ENCODE measurements at regions not wholly inside any gene's neighbourhood (a gene's known extent, or its start where the extent isn't known, plus 50 kb on each side); places are given as distances from the start of the nearest gene placed in this dataset.

DNA sequence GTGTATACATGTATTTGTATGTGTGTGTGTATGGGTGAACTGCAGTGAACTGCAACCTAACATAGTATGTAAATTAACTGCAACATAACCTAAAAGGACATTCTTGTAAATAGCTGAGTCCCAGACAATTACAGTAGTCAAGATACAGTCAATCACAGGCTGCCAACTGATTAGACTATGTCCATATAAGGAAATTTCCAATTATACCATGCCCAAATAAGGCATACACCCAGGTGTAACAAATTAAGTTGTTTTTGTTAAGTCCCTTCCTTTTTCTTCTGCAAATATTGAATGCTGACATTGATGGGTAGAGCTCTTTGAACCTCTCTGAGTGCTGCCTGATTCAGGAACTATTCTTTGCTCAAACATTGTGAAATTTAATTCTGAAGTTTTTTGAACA lies 594.6 kb upstream of the FAM174A start:
- intact Hi-C loops (cut with DNase I) = no loop called here
- no peak for DNase-seq (ENCODE audit: low spot score)

DNA sequence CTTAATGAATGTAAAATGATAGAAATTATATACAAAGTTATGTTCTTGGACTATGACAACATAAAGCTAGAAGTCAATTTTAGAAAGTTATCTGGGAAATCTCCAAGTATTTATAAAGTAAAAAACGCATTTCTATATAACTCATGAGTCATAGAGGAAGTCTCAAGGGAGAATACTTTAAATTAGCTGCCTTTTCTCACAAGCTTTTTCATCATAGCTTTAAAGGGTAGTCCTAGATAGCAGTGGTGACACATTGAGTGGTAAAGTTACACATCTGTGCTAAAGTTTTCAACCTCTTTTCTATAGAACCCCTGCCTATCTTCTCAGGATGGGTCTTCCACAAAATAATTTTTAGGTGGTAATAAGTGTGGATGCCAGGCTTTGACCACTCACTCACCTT lies 598.3 kb upstream of the FAM174A start:
- intact Hi-C loops (cut with DNase I) = no loop called here
- DNase-seq (ENCODE audit: low spot score) = no peak

DNA sequence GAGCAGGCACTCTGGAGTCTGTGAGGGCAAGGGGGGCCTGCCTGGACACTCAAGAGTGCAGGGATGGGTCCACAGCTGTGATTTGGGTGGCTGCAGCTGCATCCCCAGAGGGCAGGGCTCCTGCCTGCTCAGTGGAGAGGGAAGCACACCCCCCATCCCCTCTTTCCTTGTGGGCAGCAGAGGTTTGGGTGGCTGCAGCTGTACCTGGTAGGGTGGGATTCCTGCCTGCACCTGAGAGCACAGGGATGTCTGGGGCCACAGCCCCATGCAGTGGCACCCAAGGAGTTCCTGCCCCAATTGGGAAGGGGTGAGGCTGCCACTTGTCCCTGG lies 605.4 kb upstream of the FAM174A start:
- intact Hi-C loops (cut with DNase I) = no loop called here
- DNase-seq (ENCODE audit: low spot score) = no peak

DNA sequence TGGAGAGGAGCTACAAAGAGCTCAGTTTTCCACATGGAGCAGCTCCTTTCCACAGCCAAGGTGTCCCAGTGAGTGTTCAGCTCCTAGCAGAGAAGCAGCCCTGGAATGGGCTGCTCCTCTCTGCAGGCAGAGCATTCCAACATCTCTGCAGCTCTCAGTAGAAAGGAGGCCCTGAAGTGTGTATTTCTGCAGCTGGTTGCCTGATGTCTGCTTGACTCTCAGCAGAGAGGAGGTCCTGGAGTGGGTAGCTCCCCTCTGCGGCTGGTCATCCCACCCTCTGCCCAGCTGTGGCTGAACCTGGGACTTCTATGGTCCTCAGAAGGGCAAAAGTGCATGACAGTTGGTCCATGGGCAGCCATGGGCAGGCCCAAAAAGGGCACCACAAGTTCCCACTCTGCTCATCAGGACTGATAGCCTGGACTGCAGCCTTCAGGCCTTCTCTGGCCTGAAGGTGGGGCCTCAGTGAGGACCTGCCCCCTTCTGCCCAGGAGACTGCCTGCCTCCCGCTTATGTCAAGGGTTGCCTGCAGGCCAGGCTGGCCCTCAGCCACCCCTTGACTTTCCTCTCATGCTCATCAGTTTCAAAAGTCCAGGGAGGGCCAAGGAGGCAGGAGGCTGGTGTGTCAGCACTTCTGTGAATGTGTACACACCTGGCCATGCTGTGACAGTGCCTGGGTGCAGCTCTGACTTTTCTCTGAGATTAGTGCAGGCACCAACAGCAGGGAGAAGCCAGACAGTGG lies 605.9 kb upstream of the FAM174A start:
- DNase-seq (ENCODE audit: low spot score) = no peak
- intact Hi-C loops (cut with DNase I) = no loop called here

DNA sequence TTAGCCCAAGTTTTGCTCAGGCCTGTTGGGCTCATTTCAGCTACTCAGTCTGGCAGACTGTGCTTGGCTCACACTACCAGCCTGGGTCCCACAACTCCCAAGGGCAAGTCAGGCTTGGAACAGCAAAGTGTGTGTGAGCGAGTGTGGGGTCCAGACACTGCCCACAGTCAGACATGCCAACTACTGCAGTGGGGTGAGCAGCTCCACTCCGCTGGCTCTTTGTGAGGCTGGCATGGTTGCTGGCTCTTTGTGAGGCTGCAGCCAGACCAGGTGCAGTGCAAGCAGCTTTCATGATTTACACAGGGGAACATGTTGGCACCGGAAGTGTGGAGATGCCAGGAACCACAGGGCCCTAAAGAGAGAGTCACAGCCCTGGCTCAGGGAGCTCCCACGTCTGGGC lies 606.7 kb upstream of the FAM174A start:
- DNase-seq (ENCODE audit: low spot score) = no peak
- intact Hi-C loops (cut with DNase I) = no loop called here

DNA sequence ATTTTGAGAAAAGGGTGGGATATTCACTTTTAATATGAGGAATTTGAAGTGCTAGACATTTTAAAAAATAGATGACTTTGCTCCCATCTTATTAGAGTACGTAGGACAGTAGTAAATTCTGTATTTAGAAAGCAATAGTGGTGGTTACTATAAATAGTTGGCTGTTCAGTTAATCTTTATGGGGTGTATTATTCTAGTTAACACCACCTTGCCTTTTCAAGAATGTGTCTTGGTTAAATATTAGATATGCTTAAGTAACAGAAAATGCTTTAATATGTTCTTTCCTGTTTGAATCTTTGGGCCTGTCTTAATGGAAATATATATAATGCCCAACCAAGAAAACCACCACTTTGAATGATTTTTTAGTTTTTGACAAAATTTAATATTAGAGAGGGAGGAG lies 608.7 kb upstream of the FAM174A start:
- intact Hi-C loops (cut with DNase I) = no loop called here

DNA sequence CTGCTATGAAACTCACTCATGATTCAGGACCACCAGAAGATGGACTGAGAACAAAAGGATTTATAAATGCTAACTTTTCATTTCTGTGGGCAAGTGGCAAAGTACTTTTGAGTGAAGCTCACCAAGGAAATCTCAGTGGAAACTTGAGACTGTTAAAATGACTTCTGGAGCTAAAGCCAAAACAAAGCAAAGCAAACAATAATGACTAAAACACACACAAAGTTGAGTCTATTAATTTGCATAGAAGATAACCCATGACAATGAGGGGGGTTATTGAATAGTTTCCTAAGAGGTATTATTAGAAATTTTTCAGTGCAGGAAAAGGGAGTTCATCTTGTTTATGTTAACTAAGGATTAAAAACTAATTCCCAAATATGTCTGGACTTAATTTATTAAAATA lies 612.8 kb upstream of the FAM174A start:
- intact Hi-C loops (cut with DNase I) = no loop called here
- DNase-seq (ENCODE audit: low spot score) = no peak

More for the DNA sequence above, 608.7 kb upstream of the FAM174A start:
- DNase-seq (ENCODE audit: low spot score) = no peak

DNA sequence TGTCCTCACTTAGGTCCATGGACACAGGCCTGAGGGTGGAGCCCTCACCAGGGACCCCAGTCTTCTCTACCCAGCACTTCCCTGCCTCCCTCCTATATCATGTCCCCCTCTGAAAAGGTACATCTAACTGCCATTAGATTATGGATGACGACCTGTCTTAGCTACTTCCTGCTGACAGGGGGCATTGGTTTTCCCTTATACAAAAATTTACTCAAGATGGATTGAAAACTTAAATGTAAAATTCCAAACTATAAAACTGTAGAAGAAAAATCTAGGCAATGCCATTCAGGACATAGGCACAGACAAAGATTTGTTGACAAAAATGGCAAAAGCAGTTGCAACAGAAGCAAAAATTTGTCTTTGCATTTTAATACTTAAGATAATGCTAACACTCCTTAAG lies 623.2 kb upstream of the FAM174A start:
- DNase-seq (ENCODE audit: low spot score) = no peak
- intact Hi-C loops (cut with DNase I) = no loop called here

DNA sequence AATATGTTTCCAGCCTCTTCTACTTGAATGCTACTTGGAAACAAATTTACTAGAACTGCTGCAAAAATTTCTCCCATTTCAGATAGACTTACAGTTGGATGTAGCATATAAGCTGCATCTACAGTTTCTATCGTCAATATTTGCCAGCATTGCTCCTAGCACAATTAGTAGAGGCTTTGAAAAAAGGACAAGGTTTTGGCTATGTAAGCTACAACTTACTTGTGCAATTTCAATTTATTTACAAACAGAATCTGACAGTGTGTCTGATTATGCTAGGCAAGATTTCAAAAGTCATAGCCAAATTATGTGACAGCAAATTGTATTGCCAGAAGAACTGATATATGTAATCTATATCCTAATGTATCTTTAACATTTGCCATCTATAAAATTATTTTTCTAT lies 628.4 kb upstream of the FAM174A start:
- DNase-seq (ENCODE audit: low spot score) = no peak
- intact Hi-C loops (cut with DNase I) = no loop called here

DNA sequence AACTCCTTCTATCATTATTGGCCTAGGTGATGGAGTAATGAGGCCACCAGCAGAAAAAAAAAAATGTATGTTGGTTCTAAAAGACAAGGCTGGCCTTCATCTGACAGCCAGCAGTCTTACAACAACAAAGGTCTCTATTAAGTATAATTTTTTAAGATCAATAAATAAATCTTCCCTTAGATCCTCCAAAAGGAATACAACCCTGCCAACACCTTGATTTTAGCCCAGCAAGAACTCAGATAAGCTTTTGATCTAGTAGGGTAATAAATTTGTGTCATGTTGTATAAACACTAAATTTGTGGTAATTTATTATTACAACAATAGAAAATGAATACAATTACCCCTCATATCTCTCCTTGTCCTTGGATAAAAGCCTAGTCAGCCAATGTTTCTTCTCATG lies 633.2 kb upstream of the FAM174A start:
- intact Hi-C loops (cut with DNase I) = no loop called here
- DNase-seq (ENCODE audit: low spot score) = no peak

DNA sequence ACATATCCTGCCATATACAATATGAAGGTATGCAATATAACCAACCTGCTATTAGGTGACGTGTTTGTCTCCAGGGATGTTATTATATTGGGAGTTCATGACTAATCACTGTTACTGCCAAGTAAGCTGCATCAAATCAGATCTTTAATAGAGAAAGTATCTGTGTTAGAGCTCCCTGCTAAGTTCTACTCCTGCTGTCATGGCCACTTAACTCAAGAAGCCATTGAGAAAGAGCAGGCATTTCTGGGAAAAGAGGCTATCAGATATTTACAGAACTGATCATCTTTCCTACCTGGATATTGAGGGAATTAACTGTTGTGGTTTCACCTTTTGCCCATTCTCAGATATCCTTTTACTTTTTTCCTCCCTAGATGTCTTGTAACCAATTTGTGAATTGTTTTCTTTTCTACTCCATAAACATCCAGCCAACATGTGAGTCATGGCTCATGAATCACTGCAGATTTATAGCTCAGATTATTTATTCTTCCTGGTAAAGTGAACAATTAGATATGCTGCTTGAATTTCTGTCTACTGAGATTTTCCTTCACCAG lies 634.8 kb upstream of the FAM174A start:
- DNase-seq (ENCODE audit: low spot score) = no peak
- intact Hi-C loops (cut with DNase I) = no loop called here

DNA sequence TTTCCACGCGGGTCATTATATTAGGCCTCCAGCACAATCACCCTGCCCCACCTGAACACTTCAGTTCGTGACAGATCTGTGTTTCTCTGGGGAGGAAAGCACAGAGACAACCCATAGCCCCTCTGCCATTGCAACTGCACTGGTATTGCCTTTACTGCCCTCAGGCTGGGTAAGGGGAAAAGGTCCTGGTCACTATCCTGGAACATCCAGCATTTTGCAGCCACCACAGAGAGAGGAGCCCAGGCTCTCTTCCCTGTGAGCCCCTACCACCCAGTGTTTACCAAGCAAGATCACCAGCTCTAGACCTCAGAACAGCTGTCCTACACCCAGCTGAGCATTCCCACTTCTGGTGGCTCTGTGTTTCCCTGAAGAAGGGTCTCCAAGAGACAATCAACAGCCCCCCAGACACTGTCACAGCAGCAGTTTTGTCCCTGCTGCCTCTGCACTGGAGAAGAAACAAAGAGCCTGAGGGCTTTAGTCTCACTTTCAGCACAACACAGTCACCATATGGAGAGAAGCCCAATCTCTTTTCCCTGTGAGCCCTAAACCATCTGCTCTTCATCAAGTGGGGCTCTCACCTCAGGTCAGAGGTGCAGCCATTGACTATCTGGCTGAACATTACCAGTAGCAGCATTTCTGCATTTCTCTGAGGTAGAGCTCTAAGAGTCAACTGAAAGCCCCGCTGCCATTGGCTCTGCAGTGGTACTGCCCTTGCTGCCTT lies 655.2 kb upstream of the FAM174A start:
- intact Hi-C loops (cut with DNase I) = no loop called here
- DNase-seq (ENCODE audit: low spot score) = no peak

DNA sequence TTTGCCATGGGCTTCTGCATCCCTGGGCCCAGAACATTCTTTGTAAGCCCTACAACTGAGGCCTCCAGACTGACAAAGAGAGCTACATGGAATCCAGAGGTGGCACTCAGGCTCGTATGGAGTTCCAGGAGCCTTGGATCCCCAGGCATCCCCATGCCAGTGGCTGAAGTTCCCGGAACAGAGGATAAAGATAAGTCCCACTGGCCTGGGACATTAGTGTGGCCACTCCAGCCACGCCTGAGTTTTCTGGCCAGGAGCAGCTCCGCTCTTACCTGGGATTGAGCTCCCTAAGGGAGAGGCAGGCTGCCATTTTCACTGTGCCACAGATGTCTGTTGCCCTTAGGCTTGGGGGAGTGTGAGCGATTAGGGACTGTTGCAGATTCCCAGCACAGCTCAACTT lies 656.3 kb upstream of the FAM174A start:
- intact Hi-C loops (cut with DNase I) = no loop called here
- no peak for DNase-seq (ENCODE audit: low spot score)

DNA sequence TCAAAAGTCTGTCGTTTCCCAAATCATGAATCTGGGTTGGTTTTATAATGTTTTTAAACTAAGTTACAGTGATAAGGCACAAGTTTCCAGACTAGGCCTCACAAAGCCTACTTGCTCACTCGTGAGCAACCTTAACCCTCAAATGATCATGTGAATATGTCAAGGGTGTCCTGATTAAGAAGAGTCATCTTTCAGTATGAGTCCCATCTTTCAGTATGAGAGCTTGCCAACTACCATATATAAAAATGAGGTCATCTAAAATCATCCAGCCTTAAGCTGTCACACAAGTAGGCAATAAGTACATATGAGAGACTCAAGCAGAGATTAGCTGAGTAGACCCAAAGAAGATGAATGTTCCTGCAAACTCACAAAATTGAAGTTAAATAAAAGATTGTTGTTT lies 668.4 kb upstream of the FAM174A start:
- no peak for DNase-seq (ENCODE audit: low spot score)
- intact Hi-C loops (cut with DNase I) = no loop called here

DNA sequence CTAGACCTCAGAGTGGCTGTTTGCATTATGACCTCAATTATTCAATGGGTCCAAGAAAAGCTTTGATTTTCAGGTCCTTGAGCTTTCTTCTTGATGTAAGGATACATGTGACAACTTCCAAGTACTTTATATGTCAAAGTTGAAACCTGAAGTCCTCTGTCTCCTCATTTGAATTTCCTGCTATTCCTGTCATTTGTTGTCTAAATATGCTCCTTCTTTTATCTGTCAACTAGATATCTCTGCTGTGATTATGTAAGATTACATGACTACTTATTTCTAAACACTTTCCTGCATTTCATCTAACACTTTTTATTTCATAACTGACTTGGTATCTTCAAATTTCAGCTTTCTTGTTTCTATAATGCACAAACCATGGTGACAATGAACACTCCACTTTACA lies 670.0 kb upstream of the FAM174A start:
- no peak for DNase-seq (ENCODE audit: low spot score)
- intact Hi-C loops (cut with DNase I) = no loop called here

DNA sequence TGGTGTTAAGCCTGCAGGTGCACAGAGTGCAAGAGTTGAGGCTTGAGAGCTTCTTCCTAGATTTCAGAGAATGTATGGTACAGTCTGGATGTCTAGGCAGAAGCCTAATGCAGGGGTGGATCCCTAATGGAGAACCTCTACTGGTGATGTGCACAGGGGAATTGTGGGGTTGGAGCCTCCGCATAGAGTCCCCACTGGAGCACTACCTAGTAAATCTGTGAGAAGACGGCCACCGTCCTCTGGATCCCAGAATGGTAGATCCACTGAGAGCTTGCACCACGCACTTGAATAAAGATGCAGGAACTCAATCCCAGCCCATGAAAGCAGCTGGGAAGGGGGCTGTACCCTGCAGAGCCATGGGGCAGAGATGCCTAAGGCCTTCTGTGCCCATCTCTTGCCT lies 699.4 kb upstream of the FAM174A start:
- peak; percentile 60 for DNase-seq (ENCODE audit: low spot score)

DNA sequence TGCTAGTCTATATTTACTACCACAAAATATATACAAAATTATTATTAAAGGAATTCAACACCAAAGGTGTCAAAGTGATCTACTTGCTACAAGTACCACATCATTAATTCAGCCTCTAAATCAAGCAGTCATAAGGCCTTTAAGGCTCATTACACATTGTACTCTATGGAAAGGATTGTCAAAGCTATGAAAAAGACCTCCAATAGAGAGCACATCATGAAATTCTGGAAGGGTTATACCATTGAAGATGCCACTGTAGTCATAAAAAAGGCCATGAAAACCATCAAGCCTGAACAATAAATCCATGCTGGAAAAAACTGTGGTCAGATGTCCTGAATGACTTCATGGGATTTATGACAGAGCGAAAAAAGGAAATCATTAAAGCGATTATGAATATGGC lies 708.0 kb upstream of the FAM174A start:
- intact Hi-C loops (cut with DNase I) = no loop called here
- DNase-seq (ENCODE audit: low spot score) = no peak

More for the DNA sequence above, 699.4 kb upstream of the FAM174A start:
- intact Hi-C loops (cut with DNase I) = no loop called here

DNA sequence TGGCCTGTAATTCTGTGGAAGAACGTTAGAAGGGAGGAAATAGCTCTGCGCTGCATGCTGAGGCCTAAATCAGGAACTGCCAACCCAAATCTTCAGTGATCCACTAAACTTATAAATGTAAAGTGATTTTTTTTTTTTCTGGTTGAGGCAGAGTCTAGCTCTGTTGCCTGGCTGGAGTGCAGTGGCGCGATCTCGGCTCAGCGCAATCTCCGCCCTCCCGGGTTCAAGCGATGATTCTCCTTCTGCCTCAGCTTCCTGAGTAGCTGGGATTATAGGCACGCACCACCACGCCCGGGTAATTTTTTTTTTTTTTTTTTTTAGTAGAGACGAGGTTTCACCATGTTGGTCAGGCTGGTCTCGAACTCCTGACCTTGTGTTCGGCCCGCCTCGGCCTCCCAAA lies 717.4 kb upstream of the FAM174A start:
- no peak for DNase-seq (ENCODE audit: low spot score)
- intact Hi-C loops (cut with DNase I) = no loop called here

DNA sequence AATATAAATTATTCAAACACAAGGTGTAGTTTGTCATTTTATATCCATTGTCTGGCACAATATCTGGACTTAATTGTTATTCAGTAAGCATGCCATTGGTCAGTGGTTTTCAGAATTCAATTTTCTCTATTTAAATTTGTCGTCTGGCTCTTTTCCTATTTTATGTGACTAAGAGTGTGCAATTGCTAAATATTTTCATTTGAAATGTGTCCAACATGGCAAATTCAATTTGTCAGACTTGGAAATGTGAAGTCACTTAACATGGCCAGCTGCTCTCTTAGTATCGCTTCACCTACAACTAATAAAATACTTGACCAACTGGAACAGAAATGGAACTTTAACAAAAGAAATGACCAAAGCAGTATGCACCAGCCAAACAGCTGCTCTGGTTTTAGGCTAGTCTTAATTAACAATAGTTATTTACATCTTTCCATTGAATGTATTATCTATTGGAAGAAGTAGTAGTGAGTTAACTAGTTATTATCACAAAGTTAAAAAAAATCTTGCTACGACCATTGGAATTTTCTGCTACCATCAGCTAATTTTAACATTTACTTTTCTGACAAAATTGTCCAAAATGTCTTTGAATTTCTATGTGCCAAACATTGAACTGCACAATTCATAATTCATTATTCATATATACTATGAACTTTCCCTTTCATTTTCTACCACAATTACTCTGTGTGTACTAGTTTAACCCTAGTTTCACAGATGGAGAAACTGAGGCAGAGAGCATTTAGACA lies 720.7 kb upstream of the FAM174A start:
- no peak for DNase-seq (ENCODE audit: low spot score)
- intact Hi-C loops (cut with DNase I) = no loop called here

DNA sequence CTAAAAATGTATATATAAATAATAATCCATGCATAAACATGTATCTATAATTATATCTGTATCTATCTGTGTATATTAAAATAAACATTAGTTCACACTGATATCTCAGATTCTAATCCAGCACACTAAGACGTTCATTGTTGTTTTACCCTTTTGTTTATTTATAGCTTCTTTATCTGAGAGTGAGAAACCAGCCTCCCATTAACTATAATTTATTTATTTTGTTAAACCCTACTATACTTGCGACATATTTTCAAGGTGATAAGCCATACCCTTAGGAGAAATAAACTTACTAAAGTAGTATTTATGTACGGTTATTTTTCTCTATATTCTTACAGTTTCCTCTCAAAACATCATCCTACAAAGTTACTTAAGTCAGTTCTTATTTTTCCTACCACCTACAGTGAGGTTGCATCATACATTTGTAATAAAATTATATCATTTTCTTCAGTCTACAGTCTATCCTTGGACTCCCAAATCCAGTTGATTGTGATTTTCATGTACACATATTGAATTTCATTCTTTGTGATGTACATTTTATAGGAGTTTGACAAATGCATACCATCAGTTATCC lies 726.4 kb upstream of the FAM174A start:
- intact Hi-C loops (cut with DNase I) = no loop called here
- no peak for DNase-seq (ENCODE audit: low spot score)

Data from cardiac septum (tissue), 1 donor.